ENCODE measurements at regions not wholly inside any gene's neighbourhood (a gene's known extent, or its start where the extent isn't known, plus 50 kb on each side); places are given as distances from the start of the nearest gene placed in this dataset.

DNA sequence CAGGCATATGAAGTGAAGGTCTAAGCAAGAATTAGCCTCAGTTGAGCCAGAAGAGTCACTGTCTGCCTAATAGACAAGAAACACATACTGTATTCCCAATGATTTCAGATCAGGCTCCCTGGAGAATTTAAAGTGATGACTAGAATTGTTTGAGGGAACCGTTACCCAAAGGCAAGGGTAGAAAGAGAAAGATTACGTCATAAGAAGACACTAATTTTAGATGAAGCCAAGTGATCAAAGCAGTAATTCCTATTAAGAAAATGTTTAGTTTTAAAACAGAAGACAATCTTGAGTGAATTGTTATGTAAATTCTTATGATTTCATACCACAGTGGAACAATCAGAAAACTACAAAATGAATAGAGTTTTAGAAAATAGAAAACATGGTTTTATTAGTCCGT lies 194.5 kb upstream of the ARSJ start:
- no peak for DNase-seq (ENCODE audit: low spot score)
- CTCF ChIA-PET (ENCODE audit: unreplicated experiment): no interaction called here
- Histone ChIP-seq H2AFZ (ENCODE audit: low read length) (no peak overlapping the region), H3K4me1 (ENCODE audit: insufficient read depth, low read length, poor library complexity, severe bottlenecking) (no peaks in the 10 kb centered on the region), H4K20me1 (ENCODE audit: insufficient read depth, low read length) (no peaks in the 10 kb centered on the region), H3K9me2 (ENCODE audit: insufficient read depth, low read length) (no peaks in the 10 kb centered on the region), H3K9me3 (ENCODE audit: low read length) (no peaks in the 10 kb centered on the region), H3K36me3 (ENCODE audit: insufficient read depth, low read length) (no peaks in the 10 kb centered on the region), H3K4me3 (ENCODE audit: low read depth, low read length, poor library complexity, severe bottlenecking) (no peak overlapping the region), H3K79me2 (ENCODE audit: insufficient read depth, low read depth, low read length) (no peaks in the 10 kb centered on the region), H3K4me2 (ENCODE audit: low read length) (no peak overlapping the region), H3K27ac (ENCODE audit: low read depth, low read length, poor library complexity, severe bottlenecking) (no peak overlapping the region)
- BruUV-seq (replicated peaks): no TSS peak
- intact Hi-C loops (cut with micrococcal nuclease; ENCODE audit: unreplicated experiment): no loop called here
- POLR2A ChIA-PET: no interaction called here
- TF ChIP-seq, protein P1, sequence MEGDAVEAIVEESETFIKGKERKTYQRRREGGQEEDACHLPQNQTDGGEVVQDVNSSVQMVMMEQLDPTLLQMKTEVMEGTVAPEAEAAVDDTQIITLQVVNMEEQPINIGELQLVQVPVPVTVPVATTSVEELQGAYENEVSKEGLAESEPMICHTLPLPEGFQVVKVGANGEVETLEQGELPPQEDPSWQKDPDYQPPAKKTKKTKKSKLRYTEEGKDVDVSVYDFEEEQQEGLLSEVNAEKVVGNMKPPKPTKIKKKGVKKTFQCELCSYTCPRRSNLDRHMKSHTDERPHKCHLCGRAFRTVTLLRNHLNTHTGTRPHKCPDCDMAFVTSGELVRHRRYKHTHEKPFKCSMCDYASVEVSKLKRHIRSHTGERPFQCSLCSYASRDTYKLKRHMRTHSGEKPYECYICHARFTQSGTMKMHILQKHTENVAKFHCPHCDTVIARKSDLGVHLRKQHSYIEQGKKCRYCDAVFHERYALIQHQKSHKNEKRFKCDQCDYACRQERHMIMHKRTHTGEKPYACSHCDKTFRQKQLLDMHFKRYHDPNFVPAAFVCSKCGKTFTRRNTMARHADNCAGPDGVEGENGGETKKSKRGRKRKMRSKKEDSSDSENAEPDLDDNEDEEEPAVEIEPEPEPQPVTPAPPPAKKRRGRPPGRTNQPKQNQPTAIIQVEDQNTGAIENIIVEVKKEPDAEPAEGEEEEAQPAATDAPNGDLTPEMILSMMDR (conservative IDR thresholded peaks at IDR 0.05; ENCODE audit: low read length): no peak

DNA sequence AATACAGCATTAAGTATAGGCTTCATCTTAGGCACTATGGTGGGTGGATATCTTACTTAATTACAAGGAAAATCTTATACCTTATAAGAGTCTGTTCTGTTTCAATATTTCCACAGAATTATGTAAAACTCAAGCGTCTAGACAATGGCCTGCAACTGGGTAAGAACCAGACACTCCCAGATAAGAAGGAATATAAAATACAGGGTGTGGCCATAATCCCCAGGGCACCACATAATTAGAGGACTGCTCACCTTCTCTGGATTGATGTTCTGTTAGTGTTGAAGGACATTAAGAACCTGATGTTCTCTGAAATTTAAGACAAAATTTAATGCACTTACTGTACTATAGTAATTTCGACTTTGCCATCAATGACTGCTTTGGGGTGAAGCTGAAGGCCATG lies 198.2 kb upstream of the ARSJ start:
- Histone ChIP-seq H3K4me3 (ENCODE audit: low read depth, low read length, poor library complexity, severe bottlenecking) (no peak overlapping the region), H3K4me2 (ENCODE audit: low read length) (no peak overlapping the region), H3K36me3 (ENCODE audit: insufficient read depth, low read length) (no peaks in the 10 kb centered on the region), H3K27ac (ENCODE audit: low read depth, low read length, poor library complexity, severe bottlenecking) (no peak overlapping the region), H2AFZ (ENCODE audit: low read length) (no peak overlapping the region), H3K9me2 (ENCODE audit: insufficient read depth, low read length) (no peaks in the 10 kb centered on the region), H3K4me1 (ENCODE audit: insufficient read depth, low read length, poor library complexity, severe bottlenecking) (no peaks in the 10 kb centered on the region), H3K9me3 (ENCODE audit: low read length) (no peaks in the 10 kb centered on the region), H4K20me1 (ENCODE audit: insufficient read depth, low read length) (no peaks in the 10 kb centered on the region), H3K79me2 (ENCODE audit: insufficient read depth, low read depth, low read length) (no peaks in the 10 kb centered on the region)
- POLR2A ChIA-PET: no interaction called here
- DNase-seq (ENCODE audit: low spot score): no peak
- intact Hi-C loops (cut with micrococcal nuclease; ENCODE audit: unreplicated experiment): no loop called here
- no TSS peak for BruUV-seq (replicated peaks)
- TF ChIP-seq, protein P1 (conservative IDR thresholded peaks at IDR 0.05; ENCODE audit: low read length): no peak
- TF ChIP-seq EZH2phosphoT487 (IDR thresholded peaks at IDR 0.05; ENCODE audit: borderline replicate concordance, low read depth, low read length): no peak
- CTCF ChIA-PET (ENCODE audit: unreplicated experiment): no interaction called here

DNA sequence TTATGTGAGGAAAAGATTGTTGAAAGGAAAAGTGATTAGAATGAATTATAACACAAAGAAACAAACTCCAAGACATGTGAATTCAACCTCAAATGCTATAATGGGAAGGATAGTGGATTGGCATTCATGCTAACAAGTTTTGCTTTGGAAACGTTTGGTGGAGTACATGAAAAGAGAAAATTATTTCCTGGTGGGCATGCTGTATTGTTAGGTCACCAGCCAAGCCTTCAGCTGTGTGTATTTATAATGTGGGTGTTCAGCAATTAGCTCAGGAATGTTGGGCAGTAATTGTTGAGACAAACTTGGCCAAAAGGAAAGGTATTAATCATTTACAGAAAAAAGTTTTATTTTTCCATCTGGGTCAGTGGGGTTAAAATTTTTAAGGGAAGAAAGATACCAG lies 198.9 kb upstream of the ARSJ start:
- H2AFZ ChIP-seq (ENCODE audit: low read length): no peak overlapping the region
- intact Hi-C loops (cut with micrococcal nuclease; ENCODE audit: unreplicated experiment): no loop called here
- no peaks in the 10 kb centered on the region for H3K9me2 ChIP-seq (ENCODE audit: insufficient read depth, low read length)
- H3K79me2 ChIP-seq (ENCODE audit: insufficient read depth, low read depth, low read length): no peaks in the 10 kb centered on the region
- no peaks in the 10 kb centered on the region for H3K36me3 ChIP-seq (ENCODE audit: insufficient read depth, low read length)
- DNase-seq (ENCODE audit: low spot score): no peak
- ChIA-PET CTCF (ENCODE audit: unreplicated experiment) (no interaction called here), POLR2A (interaction anchor here (0.6 kb wide), 1 partner anchor 1138 kb away, joined by 3 read pairs; no protein-coding TSS in a partner anchor)
- BruUV-seq (replicated peaks): no TSS peak
- no peaks in the 10 kb centered on the region for H4K20me1 ChIP-seq (ENCODE audit: insufficient read depth, low read length)
- no peak overlapping the region for H3K27ac ChIP-seq (ENCODE audit: low read depth, low read length, poor library complexity, severe bottlenecking)
- TF ChIP-seq, protein P1 (conservative IDR thresholded peaks at IDR 0.05; ENCODE audit: low read length): no peak
- TF ChIP-seq EZH2phosphoT487 (IDR thresholded peaks at IDR 0.05; ENCODE audit: borderline replicate concordance, low read depth, low read length): no peak
- H3K4me2 ChIP-seq (ENCODE audit: low read length): no peak overlapping the region
- H3K9me3 ChIP-seq (ENCODE audit: low read length): no peaks in the 10 kb centered on the region
- H3K4me1 ChIP-seq (ENCODE audit: insufficient read depth, low read length, poor library complexity, severe bottlenecking): no peaks in the 10 kb centered on the region
- no peak overlapping the region for H3K4me3 ChIP-seq (ENCODE audit: low read depth, low read length, poor library complexity, severe bottlenecking)

Data from OCI-LY7 (cell line).